HG02642 (cell line): ENCODE measurements at regions not wholly inside any gene's neighbourhood (a gene's known extent, or its start where the extent isn't known, plus 50 kb on each side); places are given as distances from the start of the nearest gene placed in this dataset.
A peak's percentile ranks its signal among the peaks of the same experiment; 100 is the strongest.

ENCODE experiments used
- ATAC-seq: cut with Tn5 transposase; IDR thresholded peaks from one replicate; pipeline ENCODE4 v1.9.1; 2021; ENCODE audit warnings: mild to moderate bottlenecking; ENCODE audit not compliant: unreplicated experiment, poor library complexity

DNA sequence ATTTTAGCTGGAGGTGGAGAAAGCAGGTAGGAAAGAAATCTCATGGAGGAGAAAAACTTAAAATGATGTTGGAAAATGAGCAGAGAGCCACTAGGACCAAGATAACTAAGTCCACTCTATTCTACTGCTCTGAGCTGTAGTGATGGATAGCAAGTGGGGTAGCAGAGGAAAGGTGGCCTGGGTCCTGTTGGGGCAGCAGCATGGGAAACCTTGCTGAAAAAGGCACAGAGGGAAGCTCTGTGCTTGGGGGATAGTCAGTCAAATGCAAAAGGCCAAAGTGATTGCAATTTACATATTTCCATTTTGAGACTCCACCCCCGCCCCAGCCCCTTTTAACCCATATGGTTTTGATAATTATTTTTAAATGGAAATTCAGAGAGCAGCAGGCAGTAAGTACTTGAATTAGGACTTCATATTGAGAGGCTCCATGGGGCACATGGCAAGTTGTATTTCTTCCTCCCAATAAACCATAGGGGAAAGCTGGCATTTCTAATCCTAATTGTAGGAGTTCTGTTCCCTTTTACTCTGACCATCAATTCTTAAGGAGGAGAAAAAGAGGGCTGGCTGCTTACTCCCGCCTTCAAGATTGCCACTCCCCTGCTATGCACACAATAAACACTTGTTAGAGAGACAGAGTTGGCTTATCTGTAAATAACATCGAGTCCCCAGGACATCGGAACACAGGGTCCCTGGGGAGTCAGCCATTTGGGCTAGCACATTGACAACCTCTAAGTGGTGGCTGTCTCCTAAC lies 1341.5 kb upstream of the TENM4 start:
- ATAC-seq, result no peak

DNA sequence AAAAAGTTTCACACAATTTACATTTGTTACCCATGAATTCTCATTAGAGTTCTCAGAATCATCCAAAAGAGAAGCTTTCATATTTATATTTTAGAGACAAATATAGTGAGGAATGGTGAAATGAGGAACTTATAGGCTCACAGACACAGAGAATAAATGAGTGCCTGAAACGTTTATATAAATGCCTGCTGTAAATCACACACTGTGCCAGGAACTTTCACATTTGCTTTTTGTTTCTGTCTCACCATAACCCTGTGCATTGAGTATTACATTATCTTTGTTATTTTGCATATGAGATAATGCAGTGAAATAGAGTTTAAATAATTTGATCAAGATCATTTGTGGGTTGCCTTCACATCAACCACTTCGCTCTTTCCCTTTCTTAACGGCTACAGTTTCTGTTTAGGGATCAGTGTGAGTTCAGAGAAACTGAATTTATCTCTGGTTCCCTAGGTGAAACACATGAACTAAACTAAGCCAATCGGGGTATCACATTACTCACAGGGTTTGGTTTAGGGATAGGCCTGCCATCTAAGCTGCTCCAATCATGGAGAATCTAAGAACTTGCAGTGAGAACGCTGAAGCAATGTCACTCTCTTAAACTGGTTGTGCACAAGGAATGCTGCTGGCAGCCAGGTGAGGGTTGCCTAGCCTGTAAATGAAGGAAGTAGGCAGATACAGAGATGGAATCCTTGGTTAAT lies 1339.2 kb upstream of the TENM4 start:
- no peak for ATAC-seq

DNA sequence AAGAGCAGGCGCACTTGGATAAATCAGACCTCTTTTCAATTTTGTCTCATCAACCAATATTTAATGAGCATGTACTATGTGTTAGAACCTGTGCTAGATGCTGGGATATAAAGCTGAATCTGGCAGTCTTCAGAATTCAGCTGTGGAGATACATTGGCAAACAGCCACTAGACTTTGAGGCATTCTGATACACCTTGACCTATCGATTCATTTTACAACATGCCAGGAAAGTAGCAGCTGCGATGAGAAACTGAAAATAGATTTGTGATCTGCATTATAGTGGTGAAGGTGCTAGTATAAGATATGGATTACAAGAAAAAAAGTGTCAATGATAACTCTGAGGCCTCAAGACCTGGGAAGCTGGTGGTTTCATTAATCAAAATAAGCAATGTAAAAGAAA lies 1338.1 kb upstream of the TENM4 start:
- no peak for ATAC-seq

DNA sequence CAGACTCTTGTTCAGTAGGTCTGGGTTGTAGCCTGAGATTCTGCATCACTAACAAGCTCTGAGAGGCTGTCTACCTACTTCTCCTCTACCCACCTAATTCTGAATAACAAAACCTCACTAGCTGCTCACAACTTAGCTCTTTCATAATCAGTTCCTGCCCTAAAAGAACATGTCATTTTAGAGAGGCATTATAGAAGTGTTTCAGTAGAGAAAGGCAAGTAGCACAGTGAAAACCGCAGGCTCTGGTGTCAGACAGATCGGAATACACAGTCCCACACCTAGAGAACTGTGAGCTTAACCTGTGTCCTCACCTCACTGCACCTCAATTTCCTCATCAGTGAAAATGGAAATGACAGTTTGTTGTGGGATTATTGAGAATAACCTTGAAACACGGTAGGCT lies 1337.6 kb upstream of the TENM4 start:
- no peak for ATAC-seq

DNA sequence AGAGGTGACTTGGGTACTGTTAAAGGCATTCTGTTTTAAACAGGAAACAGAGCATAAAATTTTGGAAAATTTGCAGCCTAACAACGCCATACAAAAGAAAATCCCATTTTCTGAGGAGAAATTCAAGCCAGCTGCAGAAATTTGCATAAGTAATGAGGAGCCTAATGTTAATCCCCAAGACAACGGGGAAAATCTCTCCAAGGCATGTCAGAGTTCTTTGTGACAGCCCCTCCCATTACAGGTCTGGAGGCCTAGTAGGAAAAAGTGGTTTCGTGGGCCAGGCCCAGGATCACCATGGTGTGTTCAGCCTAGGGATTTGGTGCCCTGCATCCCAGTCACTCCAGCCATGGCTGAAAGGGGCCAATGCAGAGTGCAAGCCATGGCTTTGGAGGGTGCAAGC lies 1333.1 kb upstream of the TENM4 start:
- ATAC-seq, result no peak

DNA sequence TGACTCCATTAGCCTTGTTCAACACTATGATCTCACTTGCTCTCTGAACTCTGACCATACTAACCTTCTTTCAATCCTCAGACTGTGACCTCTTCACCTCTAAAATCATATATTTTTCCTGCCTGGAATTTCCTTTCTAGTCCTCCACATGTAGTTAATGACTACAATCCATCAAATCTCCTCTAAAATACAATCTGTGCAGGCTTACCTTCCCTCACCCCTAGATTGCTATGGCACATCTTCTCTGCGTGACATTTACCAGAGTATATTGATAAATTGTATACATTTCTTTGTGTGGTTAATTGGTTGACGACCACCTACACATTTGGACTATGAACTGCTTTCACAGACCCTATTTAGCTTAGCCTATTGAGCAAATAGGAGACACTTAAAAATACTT lies 1330.2 kb upstream of the TENM4 start:
- no peak for ATAC-seq

DNA sequence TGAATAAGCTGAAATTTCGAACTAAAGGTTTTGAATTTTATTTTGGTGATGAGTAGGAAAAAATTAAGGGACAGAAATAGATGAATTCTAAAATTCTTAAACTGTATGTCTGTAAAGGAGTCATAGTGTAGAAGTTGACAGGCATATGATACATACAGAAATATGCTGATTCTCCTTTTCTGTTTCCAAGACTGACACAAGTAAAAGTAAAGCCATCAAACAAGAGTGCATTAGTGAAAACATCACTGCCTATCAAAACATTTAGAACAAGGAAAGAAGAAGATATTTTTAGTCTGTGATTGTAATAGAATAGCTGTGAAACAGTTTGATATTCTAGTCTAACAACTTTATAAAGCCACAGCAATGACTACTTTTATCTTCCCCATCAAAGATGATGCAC lies 1318.0 kb upstream of the TENM4 start:
- no peak for ATAC-seq

DNA sequence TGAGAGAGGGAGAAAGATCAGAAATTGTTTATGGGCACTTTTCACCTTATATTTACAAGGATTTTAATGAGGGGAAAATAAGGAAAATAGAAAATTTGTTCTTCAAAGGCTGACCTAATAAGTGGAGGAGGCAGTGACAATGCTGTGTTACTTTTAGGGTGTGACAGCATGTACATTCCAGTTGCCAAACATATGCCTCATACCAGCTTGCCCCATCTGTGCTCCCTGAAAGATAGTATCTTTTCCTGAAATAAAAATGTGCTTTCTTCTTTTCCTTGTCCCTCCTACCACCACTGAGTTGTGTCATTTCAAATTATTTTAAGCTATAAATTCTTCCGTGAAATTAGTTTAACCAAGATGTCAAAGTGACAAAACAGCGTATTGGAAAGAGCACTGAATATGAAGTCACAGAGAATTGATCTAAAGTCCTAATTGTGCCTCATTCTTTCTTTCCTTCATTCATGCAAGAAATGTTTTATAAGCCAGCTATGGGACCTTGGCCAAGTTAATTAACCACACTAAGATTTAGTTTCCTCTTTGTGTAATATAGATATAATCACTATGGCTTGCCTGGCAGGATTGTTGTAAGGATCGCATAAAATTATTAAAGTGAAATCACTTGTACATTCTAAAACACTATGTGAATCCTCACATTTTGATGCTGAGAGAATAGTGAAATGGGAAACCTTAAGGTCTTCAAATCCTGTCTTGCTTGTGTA lies 1307.5 kb upstream of the TENM4 start:
- no peak for ATAC-seq

DNA sequence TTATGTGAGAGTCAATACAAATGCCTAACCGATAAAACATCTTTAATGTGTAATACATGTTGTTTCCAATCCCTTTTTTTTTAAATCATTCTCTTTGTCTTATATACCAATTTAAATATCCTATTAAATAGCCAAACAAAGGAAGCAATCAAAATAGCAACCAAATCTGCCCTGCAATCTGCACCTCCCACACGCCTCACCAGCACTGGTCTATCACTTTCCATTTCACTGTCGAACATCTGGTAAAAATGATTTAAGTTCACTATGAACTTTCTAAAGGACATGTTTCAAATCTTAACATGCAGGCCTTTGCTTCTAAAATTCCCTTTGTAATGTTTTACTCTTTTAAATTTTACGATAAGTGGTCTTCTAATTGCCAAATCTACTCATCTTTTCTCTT lies 1305.5 kb upstream of the TENM4 start:
- no peak for ATAC-seq

DNA sequence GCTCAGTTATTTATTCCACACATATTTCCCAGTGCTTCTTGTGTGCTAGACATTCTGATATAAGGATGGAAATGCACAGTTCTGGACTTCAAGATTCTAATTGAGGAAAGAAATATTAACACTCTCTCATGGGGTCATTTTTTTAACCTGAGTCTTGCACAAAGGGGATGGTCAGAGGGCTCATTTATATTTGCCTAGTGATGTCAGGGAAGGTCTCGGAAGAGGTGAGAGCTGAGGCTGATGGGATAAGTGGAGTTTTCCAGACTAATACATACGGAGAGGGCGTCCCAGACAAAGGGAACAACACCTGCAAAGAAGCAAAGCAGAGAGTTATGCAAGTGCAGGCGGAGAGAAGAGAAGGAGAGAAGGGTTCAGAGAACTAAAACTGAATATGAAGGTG lies 1304.6 kb upstream of the TENM4 start:
- ATAC-seq, result no peak

DNA sequence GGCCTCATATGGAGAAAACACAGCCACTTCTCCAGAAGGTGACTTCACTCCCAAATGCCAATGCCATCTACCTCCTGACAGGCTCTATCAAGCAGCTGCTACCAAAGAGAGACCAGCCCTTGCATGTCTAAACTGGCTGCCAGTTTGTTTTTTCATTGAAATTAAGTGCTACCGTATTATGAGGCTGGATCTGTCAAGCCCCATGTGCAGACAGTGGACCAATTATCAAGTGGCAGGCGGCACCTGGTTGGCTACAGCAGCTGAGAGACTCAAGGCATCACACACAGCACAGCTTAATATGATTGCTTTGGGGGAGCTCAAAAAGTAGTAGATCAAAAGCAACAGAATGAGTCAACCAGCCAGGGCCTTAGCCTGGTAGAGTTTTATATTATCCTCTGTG lies 1293.0 kb upstream of the TENM4 start:
- no peak for ATAC-seq

DNA sequence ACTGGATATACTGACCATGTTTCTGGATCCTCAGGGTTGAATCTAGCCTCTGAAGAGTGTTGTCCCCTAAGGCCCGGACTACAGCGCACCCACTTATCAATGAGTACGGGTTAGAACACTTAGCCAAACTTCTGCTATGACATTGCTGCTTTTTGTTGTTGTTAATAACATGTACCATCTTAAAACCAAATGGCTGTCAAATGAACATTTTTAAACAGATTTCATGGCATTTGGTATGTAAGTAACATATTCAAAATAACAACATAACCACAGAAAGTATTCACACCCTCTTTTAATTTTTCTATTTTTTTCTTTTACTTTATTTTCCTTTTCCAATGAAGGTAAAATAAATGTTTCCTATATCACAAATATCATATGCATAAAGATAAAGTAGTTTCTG lies 1292.5 kb upstream of the TENM4 start:
- no peak for ATAC-seq

DNA sequence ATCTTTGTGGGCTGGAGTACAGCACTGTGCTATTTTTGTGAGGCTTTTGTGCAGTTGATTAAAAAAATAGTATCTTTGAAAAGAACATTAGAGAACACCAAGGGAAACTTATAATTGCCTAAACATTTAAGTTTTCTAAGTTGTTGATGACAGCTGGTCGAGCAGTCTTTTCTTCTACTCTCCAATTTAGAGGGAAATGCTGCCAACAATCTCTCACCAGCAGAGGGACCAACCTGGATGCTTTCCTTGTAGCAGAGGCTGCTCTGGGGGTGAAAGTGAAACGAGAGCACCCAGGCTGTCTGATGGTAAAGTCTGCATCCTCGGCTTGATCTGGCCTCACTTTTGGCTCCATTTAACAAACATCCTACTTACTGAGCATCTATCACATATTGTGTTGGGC lies 1286.5 kb upstream of the TENM4 start:
- ATAC-seq, result peak; percentile 91

DNA sequence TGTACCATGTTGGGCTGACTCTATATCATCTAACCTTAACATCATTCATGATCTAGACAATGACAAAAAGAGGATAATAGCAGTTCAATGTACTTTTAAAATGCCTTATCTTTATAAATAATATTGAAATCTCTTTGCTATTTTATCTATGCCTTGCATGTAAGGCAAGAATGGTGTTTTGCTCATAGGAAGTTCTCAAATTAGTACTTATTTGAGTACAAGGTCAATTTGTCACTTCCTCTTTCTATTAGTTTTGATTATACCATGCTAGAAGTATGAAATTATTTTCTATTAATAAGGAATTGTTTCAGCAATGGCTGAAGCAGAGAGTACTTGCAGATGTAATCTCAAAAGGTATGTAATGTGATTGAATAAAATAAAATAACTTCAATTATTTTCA lies 1285.4 kb upstream of the TENM4 start:
- ATAC-seq, result no peak

DNA sequence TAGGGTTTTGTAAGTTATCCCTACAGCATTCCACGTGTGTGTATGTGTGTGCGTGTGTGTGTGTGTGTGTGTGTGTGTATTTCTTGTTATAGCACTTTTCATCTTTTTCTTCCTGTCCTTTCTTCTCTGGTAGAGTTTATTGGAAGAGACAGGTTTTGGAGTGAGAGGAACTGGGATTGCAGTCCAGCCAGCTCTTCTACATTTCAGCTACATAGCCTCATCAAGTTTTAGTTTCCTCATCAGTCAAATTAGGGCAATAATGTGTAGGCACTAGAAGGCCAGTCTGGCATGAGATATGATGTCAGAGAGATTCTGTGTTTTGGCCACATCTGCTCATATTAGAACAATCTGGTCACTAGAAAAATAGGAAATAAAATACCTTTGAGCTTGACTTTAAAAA lies 1283.5 kb upstream of the TENM4 start:
- no peak for ATAC-seq

DNA sequence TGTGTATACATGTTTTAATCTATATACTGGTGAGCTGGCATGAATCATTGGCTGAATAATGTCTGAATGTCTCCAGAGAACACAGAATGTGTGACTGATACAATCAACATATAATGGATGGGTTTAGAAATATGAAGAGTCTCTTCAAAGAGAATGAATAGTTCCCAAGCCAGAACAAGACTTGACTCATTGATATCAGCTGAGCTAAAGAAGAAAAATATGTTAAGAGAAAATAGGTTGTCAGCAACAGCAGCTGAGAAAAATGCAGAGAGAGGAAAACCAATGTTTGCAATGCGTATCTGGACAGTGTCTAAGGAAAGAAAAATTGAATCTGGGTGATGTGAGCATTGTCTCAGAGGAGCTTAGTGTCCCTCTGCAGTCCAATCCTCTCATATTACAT lies 1281.8 kb upstream of the TENM4 start:
- no peak for ATAC-seq

DNA sequence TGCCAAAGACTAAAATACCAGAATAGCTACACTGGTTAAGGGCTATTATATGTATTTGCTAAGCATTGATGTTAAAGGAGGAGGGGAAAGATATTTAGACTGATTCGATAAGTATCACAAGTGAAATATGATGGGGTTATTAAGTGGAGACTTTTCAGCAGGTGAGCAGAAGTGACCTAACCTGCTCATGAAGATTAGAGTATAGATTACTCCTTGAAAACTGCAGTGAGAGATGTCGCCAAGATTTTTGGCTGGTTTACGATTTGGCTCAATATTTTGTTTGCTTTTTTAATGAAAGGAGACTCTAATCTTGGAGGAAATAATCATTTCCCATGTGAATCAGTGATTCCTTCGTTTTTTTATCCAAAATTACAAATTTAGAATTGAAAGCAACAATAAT lies 1279.5 kb upstream of the TENM4 start:
- no peak for ATAC-seq

DNA sequence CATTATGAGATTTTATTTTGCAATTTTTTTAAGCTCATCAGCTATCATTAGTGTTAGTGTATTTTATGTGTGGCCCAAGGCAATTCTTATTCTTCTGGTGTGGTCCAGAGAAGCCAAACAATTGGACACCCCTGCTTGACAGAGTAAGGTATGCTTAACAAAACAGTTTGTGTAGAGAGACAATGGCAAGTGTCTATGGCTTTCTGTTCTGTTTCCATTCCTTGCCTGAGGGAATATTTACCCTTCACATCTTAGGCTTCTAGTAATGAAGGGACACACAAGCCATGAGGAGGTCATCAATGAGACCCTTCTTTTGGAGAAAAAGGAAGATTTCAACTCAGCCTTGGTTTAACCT lies 1278.4 kb upstream of the TENM4 start:
- no peak for ATAC-seq

DNA sequence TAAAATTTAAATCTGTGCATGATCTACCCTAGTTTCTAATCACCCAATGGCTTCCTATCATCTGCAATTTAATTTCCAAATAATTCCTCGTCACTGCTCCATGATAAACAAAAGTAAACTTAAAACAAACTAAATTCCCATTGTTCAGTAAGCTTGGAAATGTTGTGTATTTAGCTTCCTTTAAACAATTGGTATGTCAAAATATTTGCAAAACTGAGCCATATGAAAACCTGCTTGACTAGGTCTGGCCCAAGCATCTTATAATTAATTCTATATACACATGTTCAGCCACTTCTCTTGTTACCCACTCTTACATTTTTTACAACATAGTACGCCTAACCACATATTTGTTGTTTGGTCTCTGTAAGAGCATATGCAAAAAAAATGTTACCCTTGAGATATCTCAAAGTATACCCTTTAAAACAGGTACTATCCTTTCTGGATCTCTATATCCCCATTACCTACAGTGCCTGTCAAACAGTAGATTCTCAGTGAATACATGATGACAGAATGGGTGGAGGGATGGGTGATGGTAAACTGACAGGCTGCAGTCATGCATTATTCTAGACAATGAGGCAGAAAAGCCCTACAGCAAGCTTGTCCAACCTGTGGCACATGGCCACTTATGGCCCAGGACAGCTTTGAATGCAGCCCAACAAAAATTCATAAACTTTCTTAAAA lies 1277.9 kb upstream of the TENM4 start:
- ATAC-seq, result no peak

DNA sequence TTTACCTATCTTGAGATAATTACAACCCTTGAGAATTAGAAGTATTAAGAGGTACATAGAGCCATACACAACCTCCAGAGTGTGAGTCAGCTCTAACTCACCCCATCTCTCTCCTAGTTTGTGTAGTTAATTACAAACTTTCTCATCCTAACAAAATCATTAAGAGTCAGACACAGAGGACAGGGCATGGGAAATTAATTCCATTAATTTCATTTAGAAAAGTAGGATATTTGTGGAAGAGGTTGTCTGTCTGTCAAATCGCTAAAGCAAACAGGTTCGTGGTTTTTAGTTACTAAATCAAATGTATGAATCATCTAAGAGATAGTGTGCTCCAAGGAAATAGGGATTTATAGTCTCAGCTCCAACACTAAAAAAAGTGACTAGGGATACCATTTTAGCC lies 1261.4 kb upstream of the TENM4 start:
- ATAC-seq, result no peak

DNA sequence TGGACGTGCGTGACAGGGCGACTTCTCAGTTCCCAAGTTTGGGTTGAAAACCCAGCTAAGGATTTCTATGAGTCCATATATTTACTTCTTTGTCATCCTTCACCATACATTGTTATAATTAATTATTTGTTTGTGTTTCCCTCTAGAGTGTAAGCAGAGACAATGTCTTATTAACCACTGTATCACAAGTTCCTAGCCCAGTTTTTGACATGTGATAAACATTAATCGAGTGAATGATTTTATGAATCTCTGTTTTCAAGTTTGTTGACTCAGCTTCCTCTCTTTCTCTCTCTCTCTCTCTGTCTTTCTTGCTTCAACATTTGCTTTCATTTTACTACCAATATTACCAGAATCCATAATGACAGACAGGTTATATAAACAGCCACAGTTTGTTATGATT lies 1259.6 kb upstream of the TENM4 start:
- ATAC-seq, result no peak
